Lower lobe of right lung (tissue), 2 donors: ENCODE measurements at regions not wholly inside any gene's neighbourhood (a gene's known extent, or its start where the extent isn't known, plus 50 kb on each side); places are given as distances from the start of the nearest gene placed in this dataset.

Experiments
- ATAC-seq, 2 donors: fragments of 200-7000 bp; cut with Tn5 transposase; one replicate each; pipeline ENCODE4 v1.9.1; 2020 to 2022; ENCODE audit warnings: mild to moderate bottlenecking in 2 of 2, moderate library complexity in 2 of 2
- DNase-seq: peaks from one replicate; pipeline ENCODE4 v3.0.0-alpha.2; 2020
- H3K27ac ChIP-seq: fragments of 200-600 bp; one replicate; pipeline ENCODE4 v1.8.0; 2022
- H3K27me3 ChIP-seq: fragments of 200-600 bp; one replicate; pipeline ENCODE4 v1.8.0; 2022; ENCODE audit warnings: low read depth
- H3K36me3 ChIP-seq: fragments of 200-600 bp; one replicate; pipeline ENCODE4 v1.8.0; 2022; ENCODE audit warnings: mild to moderate bottlenecking
- H3K4me1 ChIP-seq: fragments of 200-600 bp; one replicate; pipeline ENCODE4 v1.8.0; 2022
- H3K4me3 ChIP-seq: fragments of 200-600 bp; one replicate; pipeline ENCODE4 v1.8.0; 2022; ENCODE audit warnings: mild to moderate bottlenecking
- H3K9me3 ChIP-seq: fragments of 200-600 bp; one replicate; pipeline ENCODE4 v1.8.0; 2022
- intact Hi-C: fragments of 100-400 bp; cut with DNase I; formaldehyde crosslinking; loops from one replicate; pipeline ENCODE4 v1.11.0; 2022
- TF ChIP-seq, protein P1 (sequence below): fragments of 200-600 bp; IDR thresholded peaks from one replicate; pipeline ENCODE4 v1.8.0; 2022; ENCODE audit warnings: antibody characterized with exemption, mild to moderate bottlenecking
- donor health status: DM: no; HTN: yes; CAD: no; lungs with severe emphysema.

DNA sequence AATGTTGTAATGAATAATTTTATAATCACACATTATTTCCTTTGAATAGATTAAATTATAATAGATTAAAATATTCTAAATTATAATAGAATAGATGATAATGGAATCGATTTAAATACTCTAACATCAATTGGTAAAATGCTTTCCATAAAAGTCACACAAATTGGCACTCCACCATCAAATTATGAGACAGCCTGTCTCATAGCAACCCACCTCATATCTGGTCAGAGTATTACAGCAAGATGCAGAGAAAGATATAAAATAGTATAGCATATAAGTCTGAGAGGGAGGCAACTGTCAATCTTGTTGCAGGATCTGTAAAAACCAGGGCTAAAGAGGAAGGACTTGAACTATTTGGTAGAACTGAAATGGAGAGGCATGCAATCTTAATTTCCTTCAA is 98.4 kb upstream of the NCKAP5 start:
- Histone ChIP-seq H3K4me1 (no peaks in the 10 kb centered on the region), H3K9me3 (peaks cover 14% of the 10 kb centered on the region), H3K36me3 (no peaks in the 10 kb centered on the region), H3K4me3 (no peak overlapping the region), H3K27ac (no peak overlapping the region), H3K27me3 (no peaks in the 10 kb centered on the region)
- ATAC-seq (no peak), DNase-seq (no peak)
- TF ChIP-seq, protein P1, sequence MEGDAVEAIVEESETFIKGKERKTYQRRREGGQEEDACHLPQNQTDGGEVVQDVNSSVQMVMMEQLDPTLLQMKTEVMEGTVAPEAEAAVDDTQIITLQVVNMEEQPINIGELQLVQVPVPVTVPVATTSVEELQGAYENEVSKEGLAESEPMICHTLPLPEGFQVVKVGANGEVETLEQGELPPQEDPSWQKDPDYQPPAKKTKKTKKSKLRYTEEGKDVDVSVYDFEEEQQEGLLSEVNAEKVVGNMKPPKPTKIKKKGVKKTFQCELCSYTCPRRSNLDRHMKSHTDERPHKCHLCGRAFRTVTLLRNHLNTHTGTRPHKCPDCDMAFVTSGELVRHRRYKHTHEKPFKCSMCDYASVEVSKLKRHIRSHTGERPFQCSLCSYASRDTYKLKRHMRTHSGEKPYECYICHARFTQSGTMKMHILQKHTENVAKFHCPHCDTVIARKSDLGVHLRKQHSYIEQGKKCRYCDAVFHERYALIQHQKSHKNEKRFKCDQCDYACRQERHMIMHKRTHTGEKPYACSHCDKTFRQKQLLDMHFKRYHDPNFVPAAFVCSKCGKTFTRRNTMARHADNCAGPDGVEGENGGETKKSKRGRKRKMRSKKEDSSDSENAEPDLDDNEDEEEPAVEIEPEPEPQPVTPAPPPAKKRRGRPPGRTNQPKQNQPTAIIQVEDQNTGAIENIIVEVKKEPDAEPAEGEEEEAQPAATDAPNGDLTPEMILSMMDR: no peak
- intact Hi-C loops: no loop called here

DNA sequence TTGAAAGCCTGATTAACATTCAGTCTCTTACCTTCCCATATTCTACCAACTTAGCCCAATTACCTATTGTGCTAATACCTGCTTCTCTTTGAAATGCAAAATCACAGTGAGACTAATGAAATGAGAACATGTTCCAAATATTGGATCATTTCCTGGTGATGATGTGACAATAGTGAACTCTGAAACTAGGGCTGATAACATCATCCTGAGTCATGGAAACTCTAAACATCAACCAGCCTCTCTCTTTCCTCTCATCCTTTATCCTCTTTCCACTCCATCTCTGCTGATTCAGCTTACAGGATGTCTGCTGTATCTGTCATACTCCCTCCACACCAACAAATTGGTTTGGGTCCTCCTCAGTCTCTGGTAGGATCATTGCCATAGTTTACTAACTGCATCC is 98.8 kb upstream of the NCKAP5 start:
- Histone ChIP-seq H3K4me3 (no peak overlapping the region), H3K4me1 (no peaks in the 10 kb centered on the region), H3K36me3 (no peaks in the 10 kb centered on the region), H3K27me3 (no peaks in the 10 kb centered on the region), H3K9me3 (peaks cover 14% of the 10 kb centered on the region), H3K27ac (no peak overlapping the region)
- TF ChIP-seq, protein P1: no peak
- intact Hi-C loops: no loop called here
- DNase-seq (no peak), ATAC-seq (no peak)

DNA sequence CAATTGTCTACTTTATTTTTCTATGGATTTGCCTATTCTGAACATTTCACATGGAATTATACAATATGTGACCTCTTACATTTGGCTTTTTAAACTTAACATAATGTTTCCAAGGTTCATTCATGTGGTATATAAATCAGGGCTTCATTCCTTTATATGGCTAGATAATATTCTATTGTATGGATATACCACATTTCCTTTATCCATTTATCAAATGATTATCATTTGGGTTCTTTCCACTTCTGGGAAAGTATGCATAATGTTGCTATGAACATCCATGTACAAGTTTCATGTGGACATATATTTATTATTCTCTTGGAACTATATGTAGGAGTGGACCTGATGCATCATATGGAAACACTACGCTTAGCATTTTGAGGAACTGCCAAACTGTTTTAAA is 99.7 kb upstream of the NCKAP5 start:
- Histone ChIP-seq H3K9me3 (peaks cover 14% of the 10 kb centered on the region), H3K4me1 (no peaks in the 10 kb centered on the region), H3K27ac (no peak overlapping the region), H3K4me3 (no peak overlapping the region), H3K27me3 (no peaks in the 10 kb centered on the region), H3K36me3 (no peaks in the 10 kb centered on the region)
- intact Hi-C loops: no loop called here
- no peak for DNase-seq
- TF ChIP-seq, protein P1: no peak
- ATAC-seq: no peak

DNA sequence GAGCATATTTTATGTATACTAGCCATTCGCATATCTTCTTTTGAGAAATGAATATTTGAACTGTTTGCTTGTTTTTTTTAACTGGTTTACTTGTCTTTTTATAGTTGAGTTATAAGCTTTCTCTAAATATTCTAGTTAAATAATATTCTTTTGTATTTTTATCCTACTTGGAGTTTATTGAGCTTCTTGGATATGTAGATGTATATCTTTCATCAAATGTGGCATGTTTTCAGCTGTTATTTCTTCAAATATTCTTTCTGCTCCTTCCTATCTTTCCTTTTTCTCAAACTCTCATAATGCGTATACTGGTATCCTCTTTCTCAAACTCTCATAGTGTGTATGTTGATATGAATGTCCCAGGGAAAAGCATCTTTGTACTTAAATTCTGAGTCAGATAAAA is 100.3 kb upstream of the NCKAP5 start:
- TF ChIP-seq, protein P1: no peak
- intact Hi-C loops: no loop called here
- no peak for DNase-seq
- no peaks in the 10 kb centered on the region for H3K36me3 ChIP-seq
- no peak for ATAC-seq
- peaks cover 4% of the 10 kb centered on the region for H3K4me1 ChIP-seq
- no peak overlapping the region for H3K27ac ChIP-seq
- H3K9me3 ChIP-seq: peaks cover 14% of the 10 kb centered on the region
- no peaks in the 10 kb centered on the region for H3K27me3 ChIP-seq
- no peak overlapping the region for H3K4me3 ChIP-seq

DNA sequence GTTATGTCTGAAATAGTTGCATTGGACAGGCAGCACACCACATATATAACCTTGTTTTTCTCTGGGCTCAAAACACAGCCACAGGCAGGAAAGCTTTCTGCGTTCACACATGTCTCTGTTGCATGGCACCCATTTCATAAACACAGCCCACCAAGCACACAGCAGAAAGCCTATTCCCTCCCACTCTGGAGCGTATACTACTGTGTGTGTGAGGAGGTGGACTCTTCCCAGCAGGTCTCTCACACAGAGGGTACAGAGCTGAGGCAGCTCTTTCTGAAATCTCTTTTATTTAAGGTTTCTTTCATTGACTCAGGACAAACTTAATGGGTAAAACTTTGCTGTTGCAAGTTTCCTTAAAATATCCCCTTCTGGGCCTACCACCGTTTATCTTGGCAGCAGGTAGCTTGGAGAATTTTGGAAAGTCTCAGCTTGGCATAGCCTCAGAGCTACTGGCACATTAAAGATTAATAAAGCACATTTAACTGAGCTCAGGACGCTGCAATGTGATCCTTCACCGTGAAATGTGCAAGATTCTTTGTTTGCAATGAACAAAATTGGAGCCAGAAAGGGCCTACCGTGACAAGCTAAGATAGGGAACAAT is 105.1 kb upstream of the NCKAP5 start:
- intact Hi-C loops: no loop called here
- no peak overlapping the region for H3K27ac ChIP-seq
- H3K4me1 ChIP-seq: peaks cover 25% of the 10 kb centered on the region
- no peak overlapping the region for H3K4me3 ChIP-seq
- DNase-seq (no peak), ATAC-seq (no peak)
- no peaks in the 10 kb centered on the region for H3K27me3 ChIP-seq
- TF ChIP-seq, protein P1: no peak
- peaks cover 8% of the 10 kb centered on the region for H3K9me3 ChIP-seq
- H3K36me3 ChIP-seq: no peaks in the 10 kb centered on the region

DNA sequence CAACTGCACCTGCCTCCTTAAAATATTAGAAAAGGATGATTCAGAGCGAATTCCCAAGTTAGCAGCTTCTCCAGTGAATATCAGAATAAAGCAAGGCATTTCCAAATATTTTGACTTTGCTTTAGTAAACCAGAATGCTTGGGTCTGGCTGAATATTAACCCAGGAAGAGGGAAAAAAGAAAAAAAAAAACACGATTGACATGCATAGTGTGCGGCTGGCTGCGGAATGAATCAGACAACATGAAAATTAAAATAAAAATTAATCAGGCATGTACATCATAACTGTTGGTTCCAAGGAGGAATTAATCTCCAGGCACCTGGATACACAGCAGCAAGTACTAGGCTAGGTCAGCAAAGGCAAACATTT is 105.8 kb upstream of the NCKAP5 start:
- ATAC-seq: no peak
- no peaks in the 10 kb centered on the region for H3K36me3 ChIP-seq
- H3K9me3 ChIP-seq: peaks cover 1% of the 10 kb centered on the region
- intact Hi-C loops: no loop called here
- no peak for DNase-seq
- TF ChIP-seq, protein P1: no peak
- no peaks in the 10 kb centered on the region for H3K27me3 ChIP-seq
- peaks cover 25% of the 10 kb centered on the region for H3K4me1 ChIP-seq
- H3K27ac ChIP-seq: no peak overlapping the region
- peak overlapping the region; percentile 37 for H3K4me3 ChIP-seq
